Gastrocnemius medialis (tissue), 4 donors: ENCODE measurements at regions not wholly inside any gene's neighbourhood (a gene's known extent, or its start where the extent isn't known, plus 50 kb on each side); places are given as distances from the start of the nearest gene placed in this dataset.

ENCODE experiments used
- CTCF ChIP-seq, 5 experiments: fragments of 450-650 bp in 3 of 5; fragments of 200-600 bp in 2 of 5; sonication (generic) in 2 of 5; IDR thresholded peaks in 4 of 5; conservative IDR thresholded peaks in 1 of 5; 1 replicate in 4 of 5; 2 replicates in 1 of 5; pipeline ENCODE4 v1.5.1; 2016 to 2019; ENCODE audit warnings: antibody characterized with exemption in 5 of 5, mild to moderate bottlenecking in 3 of 5, moderate library complexity in 3 of 5
- POLR2A ChIP-seq, 2 donors: fragments of 450-650 bp; IDR thresholded peaks; one replicate each; pipeline ENCODE4 v1.6.1; 2017; ENCODE audit warnings: antibody characterized with exemption in 2 of 2, mild to moderate bottlenecking in 2 of 2, moderate library complexity in 2 of 2

GRCh38 chr2:175236930-175237329 lies 55.4 kb upstream of the ATP5MC3 start:
- TF ChIP-seq CTCF (IDR thresholded peaks at IDR 0.05 in 4 of 5, conservative IDR thresholded peaks at IDR 0.05 in 1 of 5), result no peak
- no peak for TF ChIP-seq POLR2A (IDR thresholded peaks at IDR 0.05)
